Sigmoid colon (tissue), 4 donors: ENCODE measurements at regions not wholly inside any gene's neighbourhood (a gene's known extent, or its start where the extent isn't known, plus 50 kb on each side); places are given as distances from the start of the nearest gene placed in this dataset.

Source experiments
- CTCF ChIP-seq, 4 experiments: fragments of 450-650 bp in 3 of 4; fragments of 200-600 bp in 1 of 4; IDR thresholded peaks; one replicate each; pipeline ENCODE4 v1.5.1; 2016 to 2019; ENCODE audit warnings: antibody characterized with exemption in 4 of 4, mild to moderate bottlenecking in 3 of 4, moderate library complexity in 2 of 4
- EP300 ChIP-seq, 4 donors: sonication (generic); formaldehyde crosslinking; IDR thresholded peaks; one replicate each; pipeline ENCODE4 v1.6.1; 2017; ENCODE audit warnings: antibody characterized with exemption in 4 of 4
- POLR2A ChIP-seq, 2 donors: fragments of 450-650 bp; IDR thresholded peaks; one replicate each; pipeline ENCODE4 v1.6.1; 2016; ENCODE audit warnings: antibody characterized with exemption in 2 of 2, mild to moderate bottlenecking in 2 of 2, moderate library complexity in 2 of 2
- POLR2AphosphoS5 ChIP-seq, 4 donors: sonication (generic); formaldehyde crosslinking; IDR thresholded peaks; one replicate each; pipeline ENCODE4 v1.6.1; 2017; ENCODE audit warnings: antibody characterized with exemption in 4 of 4

- TF ChIP-seq CTCF (IDR thresholded peaks at IDR 0.05), result no peak
- no peak for TF ChIP-seq POLR2AphosphoS5 (IDR thresholded peaks at IDR 0.05)
- TF ChIP-seq POLR2A (IDR thresholded peaks at IDR 0.05), result no peak
- no peak for TF ChIP-seq EP300 (IDR thresholded peaks at IDR 0.05)
These were observed 57.4 kb upstream of the SLCO4A1 start for GRCh38 chr20:62584671-62585460.
